ENCODE measurements at regions not wholly inside any gene's neighbourhood (a gene's known extent, or its start where the extent isn't known, plus 50 kb on each side); places are given as distances from the start of the nearest gene placed in this dataset.

GRCh38 chr12:30417697-30418231 lies 277.9 kb downstream of the IPO8 start:
- TF ChIP-seq CTCF (IDR thresholded peaks at IDR 0.05; ENCODE audit: extremely low read depth, insufficient read depth, missing control alignments): no peak
- DNase-seq (ENCODE audit: low spot score): no peak
- in situ Hi-C loops (cut with MboI; ENCODE audit: low pct_unique_long_range_greater_than_20kb, low sequenced_read_pairs, unreplicated experiment): no loop called here

DNA sequence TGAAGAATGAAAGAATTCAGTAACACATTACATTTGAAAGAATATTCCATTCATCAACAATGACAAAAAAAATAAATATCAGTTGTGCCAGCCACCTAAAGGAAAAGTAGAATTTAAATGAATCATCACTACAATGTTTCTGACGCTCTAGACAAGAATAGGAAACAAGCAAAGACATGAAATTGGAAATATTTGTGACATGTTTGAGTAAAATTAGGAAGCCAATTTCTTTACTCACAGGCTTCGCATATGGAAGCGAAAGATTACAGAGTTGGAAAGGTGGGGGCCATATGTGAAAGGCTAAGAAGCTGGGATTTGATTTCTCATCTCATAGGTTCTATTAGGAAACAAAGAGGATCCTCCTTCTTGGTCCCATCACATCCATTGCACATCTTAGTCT lies 279.0 kb downstream of the IPO8 start:
- in situ Hi-C loops (cut with MboI; ENCODE audit: low pct_unique_long_range_greater_than_20kb, low sequenced_read_pairs, unreplicated experiment): no loop called here
- no peak for TF ChIP-seq CTCF (IDR thresholded peaks at IDR 0.05; ENCODE audit: extremely low read depth, insufficient read depth, missing control alignments)
- DNase-seq (ENCODE audit: low spot score): no peak

DNA sequence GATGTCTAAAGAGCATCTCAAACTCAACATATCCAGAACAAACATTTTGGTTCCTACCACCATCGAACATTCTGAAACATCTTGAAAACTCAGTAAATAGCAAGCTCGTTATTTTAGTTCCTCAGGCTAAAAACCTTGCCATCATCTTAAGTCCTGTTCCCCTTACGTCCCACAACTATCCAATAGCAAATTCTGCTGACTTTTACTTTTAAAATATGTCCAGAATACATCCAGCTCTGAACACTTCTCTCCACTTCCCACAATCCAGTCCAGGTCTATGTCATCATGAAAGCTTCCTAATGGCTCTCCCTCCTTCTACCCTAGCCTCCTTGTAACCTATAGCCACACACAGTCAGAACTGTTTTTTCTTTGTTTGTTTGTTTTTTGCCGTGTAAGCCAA lies 279.9 kb downstream of the IPO8 start:
- TF ChIP-seq CTCF (IDR thresholded peaks at IDR 0.05; ENCODE audit: extremely low read depth, insufficient read depth, missing control alignments): no peak
- DNase-seq (ENCODE audit: low spot score): no peak
- in situ Hi-C loops (cut with MboI; ENCODE audit: low pct_unique_long_range_greater_than_20kb, low sequenced_read_pairs, unreplicated experiment): no loop called here

DNA sequence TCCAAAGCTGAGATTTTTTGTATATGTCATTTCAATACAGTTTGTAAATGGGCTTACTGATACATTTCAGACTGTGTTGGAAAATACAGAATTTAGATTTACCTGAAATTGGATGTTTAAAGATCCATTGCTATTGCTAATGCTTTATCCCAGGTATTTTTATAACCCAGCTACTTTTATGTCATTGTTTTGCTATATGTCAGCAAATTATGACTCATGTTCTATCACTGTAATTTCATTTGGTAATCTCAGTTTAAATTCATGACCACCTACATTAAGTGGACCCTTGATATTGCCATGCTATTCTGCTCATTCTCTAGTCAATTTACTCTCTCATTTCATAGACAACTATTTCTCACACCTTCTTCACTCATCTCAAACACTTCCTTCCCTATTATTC lies 281.2 kb downstream of the IPO8 start:
- DNase-seq (ENCODE audit: low spot score): no peak
- TF ChIP-seq CTCF (IDR thresholded peaks at IDR 0.05; ENCODE audit: extremely low read depth, insufficient read depth, missing control alignments): no peak
- in situ Hi-C loops (cut with MboI; ENCODE audit: low pct_unique_long_range_greater_than_20kb, low sequenced_read_pairs, unreplicated experiment): no loop called here

DNA sequence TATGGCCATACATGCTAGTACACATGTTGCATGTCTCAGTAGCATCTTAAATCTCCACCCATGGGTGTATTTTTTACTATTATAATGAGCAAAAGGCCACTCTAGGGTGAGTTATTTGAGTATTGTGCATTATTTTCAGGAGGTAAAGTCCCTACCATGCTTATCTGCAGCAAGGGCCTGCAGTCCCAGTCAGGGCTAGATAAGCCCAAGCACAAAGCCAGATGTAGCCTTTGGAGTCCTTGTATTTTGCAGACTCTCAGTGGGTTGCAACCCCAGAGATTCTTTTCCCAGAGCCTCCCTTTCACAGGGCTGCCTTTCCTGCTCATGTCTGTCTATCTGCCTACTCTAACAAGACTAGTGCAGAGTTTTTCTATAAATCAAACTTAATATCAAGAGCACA lies 295.3 kb downstream of the IPO8 start:
- DNase-seq (ENCODE audit: low spot score): no peak
- in situ Hi-C loops (cut with MboI; ENCODE audit: low pct_unique_long_range_greater_than_20kb, low sequenced_read_pairs, unreplicated experiment): no loop called here
- TF ChIP-seq CTCF (IDR thresholded peaks at IDR 0.05; ENCODE audit: extremely low read depth, insufficient read depth, missing control alignments): no peak

DNA sequence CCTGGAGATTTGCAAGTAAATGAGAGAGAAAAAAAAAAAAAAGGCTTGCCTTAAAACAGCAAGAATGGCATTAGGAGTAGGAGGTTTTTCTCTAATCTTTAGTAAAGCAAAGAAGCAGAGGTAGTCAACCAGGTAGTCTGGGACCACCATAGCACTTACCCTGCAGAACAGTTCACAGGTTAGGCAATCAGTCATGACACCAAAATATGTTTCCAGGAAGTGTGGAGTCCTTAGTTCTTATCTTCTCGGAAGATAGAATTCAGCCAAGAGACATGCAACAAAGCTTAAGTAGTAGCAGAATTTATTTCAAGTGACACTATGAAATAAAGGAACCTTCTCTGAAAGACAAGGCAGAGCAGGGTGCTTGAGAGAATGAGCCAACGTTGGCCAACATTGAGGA lies 295.8 kb downstream of the IPO8 start:
- no peak for DNase-seq (ENCODE audit: low spot score)
- no peak for TF ChIP-seq CTCF (IDR thresholded peaks at IDR 0.05; ENCODE audit: extremely low read depth, insufficient read depth, missing control alignments)
- in situ Hi-C loops (cut with MboI; ENCODE audit: low pct_unique_long_range_greater_than_20kb, low sequenced_read_pairs, unreplicated experiment): no loop called here

DNA sequence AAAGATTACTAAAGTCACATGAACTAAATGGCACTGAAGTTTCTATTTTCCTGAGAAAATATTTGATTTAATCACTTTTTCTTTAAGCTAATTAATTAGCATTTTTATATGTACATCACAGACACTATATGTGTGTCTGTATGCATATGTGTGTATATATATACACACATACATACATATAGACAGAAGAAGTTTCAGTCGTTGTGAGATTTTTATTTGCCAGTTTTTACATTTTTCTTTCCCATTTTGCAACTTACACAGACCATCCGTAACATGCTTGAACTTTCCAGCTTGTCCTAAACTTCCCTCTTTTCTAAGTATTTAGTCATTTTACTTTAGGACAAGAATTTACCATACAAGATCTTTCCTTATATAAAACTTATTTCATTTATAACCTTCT lies 299.1 kb downstream of the IPO8 start:
- in situ Hi-C loops (cut with MboI; ENCODE audit: low pct_unique_long_range_greater_than_20kb, low sequenced_read_pairs, unreplicated experiment): no loop called here
- no peak for DNase-seq (ENCODE audit: low spot score)
- TF ChIP-seq CTCF (IDR thresholded peaks at IDR 0.05; ENCODE audit: extremely low read depth, insufficient read depth, missing control alignments): no peak

Data from GM13977 (cell line).